Midbrain (tissue), 1 donor: ENCODE measurements at regions not wholly inside any gene's neighbourhood (a gene's known extent, or its start where the extent isn't known, plus 50 kb on each side); places are given as distances from the start of the nearest gene placed in this dataset.
"Not testable (repeated sequence)": the region's sequence is repeated elsewhere in the genome, so short reads cannot be mapped to it uniquely, and the experiment has no call there.

Source experiments
- DNase-seq: peaks from one replicate; lab custom pipeline; 2025; lab: John Stamatoyannopoulos, UW

- DNase-seq: no peak
These were observed 269.2 kb upstream of the TCERG1L start for GRCh38 chr10:131580674-131581073.

- not testable (repeated sequence) for DNase-seq
These were observed 270.0 kb upstream of the TCERG1L start for GRCh38 chr10:131581547-131581946.

- DNase-seq: no peak
These were observed 272.8 kb upstream of the TCERG1L start for GRCh38 chr10:131584287-131584686.

DNA sequence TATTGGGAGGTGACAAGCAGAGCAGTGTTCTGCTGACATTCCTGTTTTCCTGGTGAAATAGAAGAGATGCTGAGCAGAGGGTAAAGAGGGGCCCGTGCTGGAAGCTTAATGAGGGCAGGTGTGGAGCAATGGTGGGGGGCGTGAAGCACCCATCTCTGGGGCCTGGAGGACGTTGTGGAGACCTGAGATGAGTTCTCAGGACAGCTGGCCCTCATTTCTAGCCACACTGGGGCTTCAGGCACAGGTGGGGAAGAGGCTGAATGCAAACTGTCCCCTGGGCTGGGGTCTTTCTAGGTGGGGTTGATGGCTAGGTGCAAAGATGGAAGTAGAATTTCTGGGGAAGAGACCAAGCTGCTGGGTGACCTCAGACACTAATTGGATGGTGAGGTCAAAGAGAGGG lies 274.2 kb upstream of the TCERG1L start:
- DNase-seq: no peak

- no peak for DNase-seq
These were observed 275.4 kb upstream of the TCERG1L start for GRCh38 chr10:131586958-131587357.

DNA sequence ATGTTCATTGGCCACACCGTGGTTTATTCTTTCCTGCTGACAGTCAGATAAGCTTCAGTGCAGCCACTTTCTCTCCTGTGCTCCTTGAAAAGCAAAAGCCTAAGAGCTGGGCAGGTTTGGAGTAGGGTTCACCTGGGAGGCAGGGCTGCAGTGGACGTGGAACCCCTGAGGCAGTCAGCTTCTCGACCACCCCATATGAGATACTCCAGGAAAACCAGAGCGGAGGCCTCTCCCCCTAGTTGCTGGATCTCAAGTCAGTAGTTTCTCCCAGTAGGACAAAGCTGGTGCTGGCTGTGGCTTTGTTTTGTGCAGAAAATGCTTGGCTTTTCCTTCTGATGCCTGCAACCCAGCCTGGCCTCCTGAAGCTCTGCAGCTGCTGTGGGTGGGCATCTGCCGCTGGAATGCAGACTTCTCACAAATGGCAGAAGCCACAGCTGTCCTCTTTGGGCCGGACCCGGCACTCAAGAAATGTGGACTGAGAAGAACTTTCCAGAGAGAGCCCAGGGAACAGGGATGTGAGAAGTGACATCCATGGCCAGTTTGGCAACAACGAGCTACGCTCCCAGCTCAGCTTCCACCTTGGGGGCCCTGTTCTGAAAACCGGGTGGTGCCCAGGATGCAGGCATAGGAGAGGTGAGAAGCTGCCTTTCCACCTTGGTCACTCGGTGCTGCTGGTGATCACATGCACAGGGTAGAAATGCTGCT lies 276.6 kb upstream of the TCERG1L start:
- no peak for DNase-seq

DNA sequence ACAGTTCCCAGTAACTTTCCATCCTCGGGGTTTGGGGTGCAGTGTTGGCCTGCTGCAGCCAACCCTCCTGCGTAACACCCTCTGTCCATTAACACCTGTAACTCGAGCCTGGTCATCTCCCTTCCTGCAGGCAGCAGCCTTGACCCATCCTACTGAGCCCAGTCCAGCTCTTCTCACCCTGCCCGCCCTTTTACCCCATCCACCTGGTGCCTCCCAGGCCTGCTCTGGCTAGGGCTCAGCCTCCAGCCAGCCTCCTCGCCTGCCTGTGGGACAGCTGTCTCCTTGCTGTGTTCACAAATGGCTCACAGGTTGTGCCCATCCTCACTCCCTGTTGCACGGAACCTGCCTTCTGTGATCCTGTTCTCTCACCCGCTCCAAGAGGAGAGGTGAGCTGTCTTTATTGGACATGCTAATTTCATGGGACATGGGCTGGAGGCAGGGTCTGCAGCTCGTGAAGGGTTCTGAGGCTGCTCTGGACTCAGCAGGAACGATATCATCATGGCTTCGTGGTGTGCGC lies 277.2 kb upstream of the TCERG1L start:
- no peak for DNase-seq

- no peak for DNase-seq
These were observed 279.0 kb upstream of the TCERG1L start for GRCh38 chr10:131590567-131590966.

DNA sequence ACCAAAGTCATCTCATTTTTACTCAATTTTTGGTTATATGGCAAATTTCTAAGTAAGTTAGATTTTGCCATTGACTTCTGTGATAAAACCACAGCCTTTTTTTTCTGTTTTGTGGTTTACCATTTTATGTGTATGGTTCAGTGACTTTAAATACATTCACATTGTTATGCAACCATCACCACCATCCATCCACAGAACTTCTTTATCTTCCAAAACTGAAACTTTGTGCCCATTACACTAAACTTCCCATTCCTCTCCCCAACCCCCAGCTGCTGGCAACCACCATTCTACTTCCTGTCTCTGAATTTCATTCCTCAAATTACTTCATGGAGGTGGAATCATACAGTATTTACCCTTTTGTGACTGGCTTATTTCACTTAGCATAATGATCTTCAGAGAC lies 280.4 kb upstream of the TCERG1L start:
- no peak for DNase-seq

- DNase-seq: no peak
These were observed 291.6 kb upstream of the PPP2R2D start for GRCh38 chr10:131609176-131609575.

- no peak for DNase-seq
These were observed 285.7 kb upstream of the PPP2R2D start for GRCh38 chr10:131615150-131615549.

DNA sequence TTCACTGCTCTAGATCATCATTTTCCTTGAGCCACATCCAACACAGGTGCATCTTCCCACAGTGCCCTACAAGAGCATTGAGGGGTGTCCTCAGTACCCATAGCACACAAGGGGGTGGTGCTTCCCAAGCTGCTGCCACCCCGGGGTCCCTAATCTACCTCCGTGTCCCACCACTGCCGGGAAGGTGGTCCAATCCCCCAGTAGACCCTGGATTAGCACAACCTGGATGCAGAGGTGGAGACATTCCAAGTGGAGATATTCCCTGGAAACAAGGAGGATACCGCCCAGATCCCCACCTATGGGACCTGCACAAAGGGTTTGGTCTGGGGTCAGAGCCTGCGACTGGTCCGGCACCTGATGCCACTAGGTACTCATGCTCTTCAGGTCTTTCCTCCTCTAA lies 284.8 kb upstream of the PPP2R2D start:
- no peak for DNase-seq

- no peak for DNase-seq
These were observed 283.5 kb upstream of the PPP2R2D start for GRCh38 chr10:131617113-131617858.

GRCh38 chr10:131618587-131619267 lies 282.1 kb upstream of the PPP2R2D start:
- no peak for DNase-seq

DNA sequence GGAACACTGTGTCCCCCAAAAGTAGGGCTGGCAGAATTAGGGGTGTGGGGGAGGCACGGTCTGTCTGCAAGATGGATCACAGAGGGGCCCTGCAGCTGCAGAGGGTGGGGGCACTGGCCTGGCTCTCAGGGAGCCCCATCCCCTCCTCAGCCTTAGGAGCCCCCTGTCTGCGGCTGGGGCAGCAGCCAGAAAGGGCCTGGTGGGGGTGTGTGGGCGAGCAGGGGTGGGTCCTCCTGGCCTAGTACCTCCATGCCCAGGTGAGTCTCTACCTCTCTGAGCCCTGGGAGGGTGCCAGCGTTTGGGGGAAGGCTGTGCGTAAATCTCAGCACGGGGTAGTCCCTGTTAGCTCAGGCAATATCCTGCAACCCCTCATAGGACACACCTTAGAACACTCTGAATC lies 280.5 kb upstream of the PPP2R2D start:
- DNase-seq: no peak

- DNase-seq: no peak
These were observed 279.9 kb upstream of the PPP2R2D start for GRCh38 chr10:131620904-131621303.

DNA sequence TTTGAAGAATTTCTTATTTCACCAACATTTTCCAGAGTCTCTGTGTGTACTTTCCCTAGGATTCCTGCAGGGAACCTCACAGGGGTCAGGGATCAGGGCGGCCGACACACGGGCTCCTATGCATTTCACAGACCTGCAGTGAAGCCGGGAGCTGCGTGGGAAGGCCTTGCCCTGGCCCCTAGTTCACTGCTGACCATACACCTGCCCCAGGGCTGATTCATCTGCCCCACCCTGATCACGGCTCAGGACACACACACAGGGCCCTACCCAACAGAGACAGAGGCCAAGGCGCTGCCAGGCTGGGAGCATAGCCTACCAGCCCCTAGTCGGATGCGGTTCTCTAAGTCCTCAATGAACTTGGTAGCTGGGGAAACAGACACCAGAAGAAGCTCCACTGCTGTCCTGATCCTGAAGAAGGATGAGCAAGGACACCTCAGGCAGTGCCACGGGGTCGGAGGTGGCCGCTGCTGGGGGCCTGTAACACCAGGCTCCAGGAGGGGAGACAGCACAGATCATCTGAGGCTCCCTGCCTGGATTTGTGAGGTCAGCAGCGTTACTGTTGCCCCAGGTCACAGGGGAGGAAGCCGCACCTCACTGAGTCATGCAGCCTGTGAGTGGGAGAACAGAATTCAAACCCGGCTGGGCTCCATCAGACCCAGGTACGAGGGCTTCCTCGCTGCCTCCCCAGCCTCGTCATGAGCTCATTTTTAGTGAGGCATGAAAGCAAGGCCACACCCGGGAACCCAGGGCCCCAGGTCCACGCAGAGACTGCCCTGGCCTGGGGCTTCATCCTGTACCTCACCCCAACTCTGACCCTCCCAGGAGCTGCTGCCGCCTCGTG lies 278.8 kb upstream of the PPP2R2D start:
- no peak for DNase-seq

DNA sequence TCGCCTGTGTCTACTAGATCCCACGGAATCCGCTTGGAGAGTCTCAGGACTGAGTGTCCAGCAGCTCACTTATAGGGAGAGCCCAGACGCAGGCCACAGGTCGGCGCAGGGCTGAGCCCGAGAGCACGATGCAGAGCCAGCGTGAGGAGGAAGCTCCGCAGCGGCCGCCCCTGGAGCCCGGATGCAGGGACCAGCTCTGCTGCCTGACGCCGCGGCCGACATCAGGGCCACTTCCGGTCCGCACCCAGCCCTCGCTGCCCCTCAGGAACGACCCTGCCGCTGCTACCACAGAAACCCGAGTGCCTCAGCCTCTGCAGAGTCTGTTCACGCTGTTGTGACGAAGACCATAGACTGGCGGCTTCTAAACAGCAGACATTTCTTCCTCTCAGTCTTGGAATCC lies 275.8 kb upstream of the PPP2R2D start:
- DNase-seq: no peak

- no peak for DNase-seq
These were observed 274.5 kb upstream of the PPP2R2D start for GRCh38 chr10:131626274-131626673.

- DNase-seq: no peak
These were observed 271.6 kb upstream of the PPP2R2D start for GRCh38 chr10:131629026-131629770.

- DNase-seq: no peak
These were observed 270.0 kb upstream of the PPP2R2D start for GRCh38 chr10:131630772-131631258.
